ENCODE measurements at regions not wholly inside any gene's neighbourhood (a gene's known extent, or its start where the extent isn't known, plus 50 kb on each side); places are given as distances from the start of the nearest gene placed in this dataset.
"Not testable (repeated sequence)": the region's sequence is repeated elsewhere in the genome, so short reads cannot be mapped to it uniquely, and the experiment has no call there.

DNA sequence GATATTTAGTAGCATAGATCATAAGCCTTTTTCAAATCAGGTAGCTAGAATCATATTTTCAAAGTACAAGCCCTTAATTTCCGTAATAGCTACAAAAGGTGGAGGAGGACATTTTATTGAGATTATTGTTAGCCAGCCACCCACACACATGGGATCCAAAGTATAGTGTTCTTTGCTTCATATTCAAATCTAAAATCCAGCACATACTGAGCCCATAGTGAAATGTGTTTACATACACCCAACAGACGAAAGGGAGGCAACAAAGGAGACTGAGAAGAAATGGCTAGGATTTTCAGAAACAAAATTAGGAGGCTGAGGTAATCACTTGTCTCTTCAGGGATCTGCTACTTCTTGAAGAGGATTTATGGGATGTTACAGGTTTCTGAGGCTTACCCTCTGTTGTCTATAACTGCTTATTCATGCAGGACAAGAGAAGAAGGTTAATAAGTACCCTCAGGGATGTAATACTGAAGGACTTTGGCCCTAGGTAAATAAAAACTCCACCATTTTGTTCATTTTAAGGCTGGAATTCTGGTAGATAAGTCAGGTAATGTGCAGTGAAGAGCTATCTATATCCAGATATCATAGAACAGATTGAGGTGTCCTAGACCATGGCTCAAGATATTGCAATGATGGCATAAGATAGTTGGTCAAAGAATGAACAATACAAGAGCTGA is 182.1 kb downstream of the SPDYE17 start:
- DNase-seq (ENCODE audit: low read depth), result not testable (repeated sequence)

DNA sequence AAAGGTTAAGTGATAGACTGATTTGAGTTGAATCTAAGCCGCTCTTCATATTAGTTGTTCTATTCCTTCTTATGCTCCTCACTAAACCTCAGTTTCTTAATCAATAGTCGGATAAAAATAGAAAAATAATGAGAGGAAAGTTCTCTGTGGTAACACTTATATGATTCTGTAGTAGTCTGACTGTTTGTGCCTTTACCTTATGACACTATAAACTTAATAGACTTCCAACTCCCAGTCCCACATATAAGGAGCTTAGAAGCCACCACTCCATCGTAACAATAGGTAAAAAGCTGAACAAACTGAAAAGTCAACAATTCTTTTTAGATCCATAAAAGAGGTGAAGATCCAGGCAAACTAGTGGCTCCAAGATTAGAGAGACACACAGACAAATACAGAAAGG is 192.3 kb downstream of the SPDYE17 start:
- not testable (repeated sequence) for DNase-seq (ENCODE audit: low read depth)

DNA sequence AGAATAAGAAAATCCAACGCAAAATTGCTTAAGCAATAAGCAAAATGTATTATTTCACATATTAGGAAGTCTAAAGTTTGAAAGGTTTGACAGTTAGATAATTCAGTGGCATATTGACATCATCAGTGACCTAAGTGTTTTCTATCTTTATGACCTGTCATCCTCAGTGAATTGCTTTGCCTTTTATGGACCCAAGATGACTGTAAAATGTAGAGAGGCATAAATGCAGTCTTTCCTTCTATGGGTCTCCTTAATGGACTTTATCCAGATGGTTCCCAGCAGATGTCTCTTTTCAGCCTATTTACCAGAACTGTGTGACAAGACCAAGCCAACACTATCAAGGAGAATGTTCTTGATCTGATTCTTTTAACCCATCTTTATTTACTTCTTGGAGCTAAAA is 192.9 kb downstream of the SPDYE17 start:
- not testable (repeated sequence) for DNase-seq (ENCODE audit: low read depth)

DNA sequence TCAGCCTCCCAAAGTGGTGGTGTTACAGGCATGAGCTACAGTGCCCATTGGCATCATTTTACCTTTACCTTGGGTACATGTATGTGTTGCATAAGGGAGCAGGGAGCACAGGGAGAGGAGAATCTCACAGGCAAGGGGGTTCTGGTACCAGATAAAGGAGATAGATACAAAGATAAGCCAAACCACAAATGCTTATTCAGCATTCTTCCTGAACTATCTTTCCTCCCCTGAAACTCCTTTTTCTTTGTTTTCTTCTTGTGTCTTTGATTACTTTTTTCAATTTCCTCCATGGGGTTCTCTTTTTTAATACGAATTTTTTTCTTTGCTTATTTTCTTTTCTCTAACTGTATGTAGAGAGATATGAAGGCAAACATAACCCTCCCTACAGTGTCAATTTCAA is 193.8 kb downstream of the SPDYE17 start:
- not testable (repeated sequence) for DNase-seq (ENCODE audit: low read depth)

DNA sequence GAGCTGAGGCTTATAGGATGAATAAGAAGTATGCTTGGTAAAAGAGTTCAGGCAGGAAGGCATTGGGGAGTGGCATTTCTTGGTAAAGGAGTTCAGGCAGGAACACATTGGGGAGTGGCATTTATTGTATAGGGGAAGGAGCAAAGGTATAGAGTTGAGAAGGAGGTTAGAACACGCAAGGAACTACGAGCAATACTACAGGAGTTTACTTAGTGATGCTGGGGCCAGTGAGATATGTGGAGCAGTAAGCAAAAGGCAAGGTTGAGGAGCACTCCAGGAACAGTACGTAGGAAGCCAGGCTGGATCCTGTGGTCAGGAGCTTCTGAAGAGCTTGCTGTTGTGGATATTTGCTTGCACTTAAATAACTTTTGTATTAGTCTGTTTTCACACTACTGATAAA is 202.2 kb upstream of the POMZP3 start:
- not testable (repeated sequence) for DNase-seq (ENCODE audit: low read depth)

DNA sequence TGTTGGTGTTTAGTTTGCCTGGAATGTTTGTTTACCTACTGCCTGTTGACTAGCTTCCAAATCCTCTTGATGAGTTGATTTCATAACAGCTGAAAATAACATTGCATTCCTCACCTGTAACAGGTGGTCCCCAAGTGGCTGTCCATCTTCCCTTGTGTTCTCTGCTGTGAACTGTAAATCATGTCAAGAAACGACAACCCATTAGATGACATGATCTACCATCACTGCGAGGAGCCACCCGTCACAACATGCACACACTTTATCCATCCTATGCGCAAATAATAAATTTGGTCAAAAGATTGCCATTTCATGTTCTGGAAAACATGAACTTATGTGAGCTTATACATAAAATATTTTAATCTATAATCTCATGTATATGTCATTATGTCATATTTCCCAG is 199.1 kb upstream of the POMZP3 start:
- DNase-seq (ENCODE audit: low read depth), result not testable (repeated sequence)

DNA sequence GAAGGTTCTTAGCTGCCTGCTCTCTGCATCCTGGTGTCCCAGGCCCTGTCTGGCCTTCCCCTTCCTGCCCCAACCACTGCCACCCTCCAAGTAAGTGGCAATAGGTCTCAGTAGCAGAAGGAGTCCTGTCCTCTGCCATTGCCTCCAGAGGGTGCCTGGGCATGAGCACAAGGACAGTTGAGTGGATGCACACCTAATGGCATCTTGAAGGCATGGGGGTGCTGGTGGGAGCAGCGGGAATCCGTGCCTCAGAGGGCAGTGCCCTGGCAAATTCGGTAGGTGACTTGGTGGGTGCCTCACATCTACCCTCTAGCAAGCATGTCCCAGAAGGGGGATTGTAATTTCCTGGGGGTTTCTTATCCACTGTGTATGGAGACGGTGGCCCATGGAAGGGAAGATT is 182.8 kb upstream of the POMZP3 start:
- not testable (repeated sequence) for DNase-seq (ENCODE audit: low read depth)

DNA sequence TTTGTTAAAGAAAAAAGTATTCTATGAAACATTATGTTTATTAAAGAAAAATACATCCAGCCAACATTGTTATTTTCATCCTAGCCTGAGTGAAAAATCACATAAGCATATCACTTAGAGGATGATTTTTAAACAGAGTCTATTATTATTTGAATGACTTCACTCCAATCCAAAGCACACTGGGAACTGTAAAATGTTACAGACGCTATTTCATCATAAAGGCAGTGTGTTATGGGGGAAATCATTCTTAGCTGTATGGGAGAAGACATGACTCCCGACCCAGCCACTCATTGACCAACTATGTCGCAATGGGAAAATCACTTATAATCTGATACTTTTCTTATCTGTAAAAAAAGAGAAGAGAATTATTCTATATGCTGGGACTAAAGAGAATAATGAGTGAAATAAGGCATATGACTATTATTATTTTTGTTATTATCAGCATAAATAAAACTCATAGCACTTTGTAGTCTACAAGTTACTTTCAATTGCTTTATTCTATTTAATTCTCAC is 180.6 kb upstream of the POMZP3 start:
- DNase-seq (ENCODE audit: low read depth), result not testable (repeated sequence)

DNA sequence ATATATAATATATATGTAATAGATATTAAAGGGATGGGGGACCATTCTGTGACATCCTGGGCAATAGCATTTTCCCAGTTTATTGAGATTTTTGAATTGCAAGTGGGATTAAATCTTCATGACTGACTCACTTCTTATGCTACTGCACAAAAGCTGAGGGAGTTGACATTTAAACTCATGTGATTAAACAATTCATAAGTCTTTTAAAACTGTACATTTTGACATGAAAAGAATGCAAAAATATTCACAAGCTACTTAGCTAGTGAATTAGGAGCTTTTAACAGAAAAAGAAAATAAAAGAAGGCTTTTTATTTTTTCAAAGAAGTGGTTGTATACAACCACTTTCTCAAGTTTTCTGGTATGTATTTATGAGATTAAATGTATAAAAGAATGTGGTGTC is 179.4 kb upstream of the POMZP3 start:
- not testable (repeated sequence) for DNase-seq (ENCODE audit: low read depth)

DNA sequence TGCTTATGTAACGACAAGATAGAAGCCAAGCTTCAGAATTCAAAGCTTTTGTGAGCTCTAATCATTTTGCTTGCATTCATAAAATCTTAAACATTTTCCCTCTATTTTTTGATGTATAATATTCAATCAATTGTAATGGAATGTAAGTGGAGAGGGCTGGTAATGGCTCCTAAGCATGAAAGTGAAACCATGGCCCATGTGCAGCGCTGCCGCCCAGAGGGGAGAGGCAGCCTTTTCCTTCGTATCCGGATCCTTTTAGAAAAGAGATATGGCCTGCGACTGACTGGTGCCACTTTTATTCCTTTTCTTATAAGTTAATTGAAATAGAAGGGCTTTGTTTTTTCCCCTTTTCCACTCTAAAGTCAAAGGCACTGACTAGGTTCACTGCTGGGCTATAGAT is 178.9 kb upstream of the POMZP3 start:
- not testable (repeated sequence) for DNase-seq (ENCODE audit: low read depth)

DNA sequence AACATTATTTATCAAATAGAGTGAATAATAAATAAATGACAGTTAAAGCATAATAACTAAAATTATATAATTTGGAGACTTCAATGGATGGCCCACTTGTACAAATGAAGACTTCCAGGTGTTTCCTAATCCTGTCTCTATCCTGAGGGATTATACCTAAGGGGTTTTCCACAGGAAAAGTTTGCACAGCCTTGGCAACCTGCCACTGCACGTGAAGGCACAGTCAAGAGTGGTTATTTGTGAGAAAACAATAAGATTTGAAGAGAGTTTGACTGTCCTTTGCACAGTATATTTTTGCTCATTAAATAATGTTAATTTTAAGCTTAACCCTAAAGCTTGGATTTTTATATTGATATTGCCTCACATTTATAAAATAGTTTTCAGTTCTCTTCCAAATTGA is 178.2 kb upstream of the POMZP3 start:
- DNase-seq (ENCODE audit: low read depth), result not testable (repeated sequence)

DNA sequence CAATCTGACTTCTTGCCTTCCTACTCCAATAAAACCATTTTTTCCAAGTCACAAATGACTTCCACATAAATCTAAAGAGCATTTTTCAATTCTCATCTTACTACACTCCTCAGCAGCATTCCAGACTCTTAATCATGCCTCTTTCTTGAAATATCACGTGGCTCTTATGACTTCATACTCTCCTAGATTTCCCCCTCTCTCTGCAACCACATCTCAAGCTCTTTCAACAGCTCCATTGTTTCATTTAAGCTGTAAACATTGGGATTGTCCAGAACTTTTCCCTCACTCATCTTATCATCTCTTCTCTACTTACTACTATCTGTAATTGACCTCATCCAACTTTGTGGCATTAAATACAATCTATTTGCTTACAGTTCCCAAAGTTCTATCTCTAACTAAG is 170.6 kb upstream of the POMZP3 start:
- DNase-seq (ENCODE audit: low read depth), result not testable (repeated sequence)

DNA sequence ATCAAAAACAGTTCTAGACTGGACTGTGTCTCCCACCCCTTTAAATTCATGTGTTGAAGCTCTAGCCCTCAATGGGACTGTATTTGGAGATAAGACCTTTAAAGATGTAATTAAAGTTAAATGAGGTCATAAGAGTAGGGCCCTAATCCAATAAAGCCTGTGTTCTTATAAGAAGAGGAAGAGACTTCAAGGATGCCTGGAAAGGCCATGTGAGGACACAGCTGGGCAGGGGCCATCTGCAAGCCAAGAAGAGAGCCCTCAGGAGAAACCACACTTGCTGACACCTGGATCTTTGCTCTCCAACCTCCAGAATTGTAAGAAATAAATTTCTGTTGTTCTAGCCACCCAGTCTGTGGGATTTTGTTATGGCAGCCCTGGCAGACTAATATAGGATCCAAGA is 153.6 kb upstream of the POMZP3 start:
- DNase-seq (ENCODE audit: low read depth), result not testable (repeated sequence)

DNA sequence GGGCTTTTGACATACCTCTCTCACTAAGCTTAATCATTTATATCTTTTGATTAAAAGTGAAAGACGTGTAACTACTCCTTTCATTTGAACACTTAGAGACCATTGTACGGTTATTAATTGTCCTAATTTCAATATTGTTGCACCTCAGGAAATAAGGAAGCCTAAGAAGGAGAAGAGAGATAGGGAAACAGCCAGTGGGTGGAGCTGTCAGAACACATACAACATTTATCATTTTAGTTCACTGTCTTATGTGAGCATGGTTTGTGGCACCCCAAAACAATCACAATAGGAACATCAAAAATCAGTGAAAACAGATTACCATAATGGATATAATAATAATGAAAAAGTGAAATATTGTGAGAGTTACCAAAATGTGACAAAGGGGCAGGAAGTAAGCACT is 147.2 kb upstream of the POMZP3 start:
- not testable (repeated sequence) for DNase-seq (ENCODE audit: low read depth)

DNA sequence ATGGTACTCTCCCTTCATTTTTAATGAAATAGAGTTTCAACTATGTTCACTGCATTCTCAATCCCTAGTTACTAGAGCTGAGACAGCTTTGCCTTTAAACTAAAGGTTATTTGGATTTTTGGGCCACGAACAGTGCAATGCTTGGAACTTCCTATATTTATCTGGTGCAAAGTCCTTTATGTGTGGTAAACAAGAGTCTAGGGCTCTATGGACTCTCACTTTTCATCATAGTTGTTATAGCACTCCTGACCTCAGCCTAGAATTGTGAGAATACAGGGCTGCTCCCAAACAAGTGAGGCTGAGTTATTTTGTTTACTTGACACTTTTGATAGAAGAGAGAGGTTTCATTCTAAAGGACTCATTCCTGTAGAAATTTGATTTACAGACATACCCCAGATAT is 144.9 kb upstream of the POMZP3 start:
- DNase-seq (ENCODE audit: low read depth), result not testable (repeated sequence)

DNA sequence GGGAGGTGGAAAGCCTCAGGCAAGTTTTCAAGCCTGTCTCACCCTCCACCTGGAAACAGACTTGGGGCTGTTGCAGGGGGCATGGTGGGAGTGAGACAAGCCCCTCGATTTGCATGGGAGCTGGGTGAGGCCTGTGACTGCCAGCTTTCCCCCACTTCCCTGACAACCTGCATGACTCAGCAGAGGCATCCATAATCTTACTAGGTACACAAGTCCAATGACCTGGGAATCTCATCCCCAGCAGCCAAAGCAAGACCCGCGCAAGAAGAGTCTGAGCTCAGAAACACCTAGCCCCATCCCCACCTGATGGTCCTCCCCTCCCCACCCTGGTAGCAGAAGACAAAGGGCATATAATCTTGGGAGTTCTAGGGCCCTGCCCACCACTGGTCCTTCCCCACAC is 136.9 kb upstream of the POMZP3 start:
- not testable (repeated sequence) for DNase-seq (ENCODE audit: low read depth)

DNA sequence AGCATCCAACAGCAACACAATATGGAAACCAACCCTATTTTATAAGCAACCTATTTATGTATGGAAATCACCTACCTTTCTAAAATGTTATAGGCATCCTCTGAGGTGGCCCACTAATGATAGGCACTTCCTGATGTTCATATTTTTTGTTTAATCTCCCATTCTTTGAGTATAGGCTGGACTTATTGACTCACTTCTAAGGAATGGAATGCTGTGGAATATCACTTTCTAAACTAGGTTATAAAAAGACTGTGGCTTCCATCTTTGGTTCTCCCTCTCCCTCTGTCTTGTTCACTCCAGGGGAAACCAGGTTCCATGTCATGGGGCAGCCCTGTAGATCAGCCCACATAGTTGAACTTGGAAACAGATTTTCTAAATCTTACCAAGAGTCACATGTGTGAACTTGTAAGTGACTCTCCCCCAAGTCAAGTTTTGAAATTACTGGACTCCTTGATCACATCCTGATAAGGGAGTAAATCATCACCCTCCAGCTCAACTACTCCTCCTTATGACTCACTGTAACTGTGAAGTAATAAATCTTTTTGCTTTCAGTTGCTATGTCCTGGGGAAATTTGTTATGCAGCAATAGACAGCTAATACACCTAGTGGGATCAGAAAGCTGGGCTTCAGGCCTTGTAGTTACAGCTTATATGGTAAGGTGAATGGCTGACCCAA is 133.6 kb upstream of the POMZP3 start:
- DNase-seq (ENCODE audit: low read depth), result not testable (repeated sequence)

DNA sequence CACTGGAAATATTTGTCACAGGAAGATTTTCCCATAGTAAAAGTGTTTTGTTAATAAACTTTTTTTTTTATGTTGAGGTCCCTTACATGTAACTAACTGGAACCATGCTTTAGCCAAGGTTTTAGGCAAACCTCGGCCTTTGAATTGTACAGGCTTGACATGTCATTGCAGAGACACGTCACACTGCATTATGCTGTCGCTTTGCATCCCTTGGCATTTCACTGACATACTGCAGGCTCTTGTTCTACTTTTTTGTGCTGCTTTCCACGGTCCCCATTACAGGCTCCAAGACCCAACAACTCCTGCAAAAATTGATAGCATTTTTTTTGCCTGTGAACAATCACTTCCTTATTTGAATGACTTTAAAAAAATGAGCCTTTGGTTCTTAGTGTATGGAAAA is 112.5 kb upstream of the POMZP3 start:
- DNase-seq (ENCODE audit: low read depth), result not testable (repeated sequence)

DNA sequence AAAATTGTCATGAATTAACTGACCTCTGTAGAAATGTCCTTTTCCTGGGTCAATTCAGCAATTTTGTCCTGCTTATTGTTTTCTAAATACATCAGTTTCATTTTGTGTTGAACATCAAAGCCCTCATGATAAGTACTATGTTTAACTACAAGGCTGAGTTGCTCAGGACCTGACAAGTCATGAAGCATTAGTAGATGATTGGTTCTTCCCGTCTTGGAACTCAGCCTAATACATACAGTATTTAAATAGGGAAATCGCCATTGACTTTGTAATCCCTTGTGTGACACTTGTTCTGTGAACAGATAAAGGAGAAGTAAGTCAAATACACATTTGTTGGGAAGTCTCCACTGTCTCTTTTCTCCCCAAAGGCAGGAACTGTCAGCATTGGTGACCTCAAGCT is 109.6 kb upstream of the POMZP3 start:
- not testable (repeated sequence) for DNase-seq (ENCODE audit: low read depth)

DNA sequence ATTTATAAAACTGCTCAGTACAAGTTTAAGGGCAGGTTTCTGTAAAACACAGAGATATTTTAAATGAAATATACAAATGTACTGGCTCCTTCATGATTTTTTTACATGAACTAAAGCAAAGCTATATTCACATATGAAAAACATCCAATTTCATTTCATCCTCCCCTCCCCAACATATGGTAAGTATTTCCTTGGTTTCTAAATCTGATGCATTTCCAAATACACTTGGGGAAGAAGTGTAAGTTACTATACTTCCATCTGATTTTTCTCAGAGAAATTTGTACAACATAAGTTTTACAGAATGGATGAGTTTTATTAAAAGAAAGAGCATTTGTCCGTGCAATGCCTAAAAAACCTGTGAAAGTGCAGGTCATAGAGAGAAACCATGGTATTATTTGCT is 109.0 kb upstream of the POMZP3 start:
- not testable (repeated sequence) for DNase-seq (ENCODE audit: low read depth)

DNA sequence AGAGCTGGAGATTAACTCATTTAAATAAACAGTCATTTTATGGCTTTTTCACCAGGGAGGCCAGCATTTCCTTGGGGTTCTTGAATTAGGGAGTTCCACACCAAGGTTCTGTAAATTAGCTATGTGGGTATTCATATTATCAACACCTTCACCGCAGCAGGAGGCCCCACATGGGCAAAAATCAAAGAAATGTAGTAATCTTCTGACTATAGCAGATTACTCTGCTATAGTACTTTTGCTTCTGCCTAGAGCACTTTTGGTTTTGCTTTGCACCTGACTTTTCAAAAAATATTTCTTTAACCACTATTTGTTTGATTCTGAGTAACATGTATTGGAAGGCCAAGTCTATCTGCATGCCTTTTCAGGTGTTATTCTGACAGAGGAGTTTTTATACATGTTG is 108.6 kb upstream of the POMZP3 start:
- DNase-seq (ENCODE audit: low read depth), result not testable (repeated sequence)

DNA sequence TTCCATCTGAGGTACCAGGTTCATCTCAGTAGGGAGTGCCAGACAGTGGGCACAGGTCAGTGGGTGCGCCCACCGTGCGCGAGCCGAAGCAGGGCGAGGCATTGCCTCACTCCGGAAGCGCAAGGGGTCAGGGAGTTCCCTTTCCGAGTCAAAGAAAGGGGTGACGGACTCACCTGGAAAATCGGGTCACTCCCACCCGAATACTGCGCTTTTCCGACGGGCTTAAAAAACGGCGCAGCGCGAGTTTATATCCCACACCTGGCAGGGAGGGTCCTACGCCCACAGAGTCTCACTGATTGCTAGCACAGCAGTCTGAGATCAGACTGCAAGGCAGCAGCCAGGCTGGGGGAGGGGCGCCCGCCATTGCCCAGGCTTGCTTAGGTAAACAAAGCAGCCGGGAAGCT is 101.5 kb upstream of the POMZP3 start:
- DNase-seq (ENCODE audit: low read depth), result not testable (repeated sequence)

DNA sequence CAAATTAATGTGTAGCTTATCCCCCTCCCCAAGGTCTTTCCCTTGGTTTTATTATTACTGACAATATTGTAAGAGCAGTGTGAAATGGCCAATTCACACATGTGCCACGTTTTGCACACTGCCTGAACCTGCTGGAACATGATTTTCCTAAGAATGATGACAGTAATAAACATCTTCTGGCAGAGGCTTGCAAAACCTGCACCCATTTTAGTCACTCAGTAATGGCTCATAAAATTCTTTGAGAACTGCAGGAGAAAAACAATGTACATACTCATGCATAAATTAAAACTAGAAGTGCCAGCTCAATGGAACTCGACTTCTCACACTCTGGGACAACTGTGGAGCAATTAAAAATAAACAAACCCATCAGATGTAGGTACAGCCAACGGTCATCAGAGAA is 96.8 kb upstream of the POMZP3 start:
- DNase-seq (ENCODE audit: low read depth), result not testable (repeated sequence)
